Naive thymus-derived CD8-positive, alpha-beta T cell (primary cell): ENCODE measurements at regions not wholly inside any gene's neighbourhood (a gene's known extent, or its start where the extent isn't known, plus 50 kb on each side); places are given as distances from the start of the nearest gene placed in this dataset.
"Not testable (repeated sequence)": the region's sequence is repeated elsewhere in the genome, so short reads cannot be mapped to it uniquely, and the experiment has no call there.

Experiments used
- ATAC-seq, 2 donors: fragments of 150-1000 bp; cut with Tn5 transposase in 1 of 2; sonication (Bioruptor Pico), chemical (Tn5 transposase) in 1 of 2; 1 replicate in 1 of 2; 2 replicates in 1 of 2; pipeline ENCODE4 v1.10.0; 2021; ENCODE audit warnings: mild to moderate bottlenecking in 2 of 2, moderate library complexity in 2 of 2
- POLR2A ChIA-PET: fragments of 350-600 bp; sonication (Branson Sonifier 250); formaldehyde crosslinking; loops from one replicate; lab custom pipeline; 2021; ENCODE audit warnings: antibody characterized with exemption; lab: Charles Lee
- DNase-seq, 10 donors: peaks; one replicate each; pipeline versions ENCODE4 v3.0.0 to v3.0.0-alpha.2; 2020 to 2022
- H3K27ac Mint-ChIP-seq, 10 donors: one replicate each; pipeline ENCODE4 v1.8.0; 2020 to 2022; ENCODE audit warnings: mild to moderate bottlenecking in 10 of 10, mixed read lengths in 10 of 10, moderate library complexity in 4 of 10, inconsistent platforms in 1 of 10
- H3K27me3 Mint-ChIP-seq, 5 donors: one replicate each; pipeline ENCODE4 v1.8.0; 2021 to 2022; ENCODE audit warnings: mixed read lengths in 5 of 5
- H3K36me3 Mint-ChIP-seq, 3 donors: one replicate each; pipeline ENCODE4 v1.8.0; 2020 to 2022; ENCODE audit warnings: mixed read lengths in 3 of 3, mild to moderate bottlenecking in 2 of 3, inconsistent platforms in 1 of 3
- H3K4me1 Mint-ChIP-seq, 4 donors: one replicate each; pipeline ENCODE4 v1.8.0; 2021 to 2022; ENCODE audit warnings: mixed read lengths in 4 of 4
- H3K4me3 Mint-ChIP-seq, 10 donors: one replicate each; pipeline ENCODE4 v1.8.0; 2020 to 2022; ENCODE audit warnings: mild to moderate bottlenecking in 10 of 10, mixed read lengths in 10 of 10, moderate library complexity in 6 of 10, inconsistent platforms in 1 of 10
- H3K9me3 Mint-ChIP-seq, 9 donors: one replicate each; pipeline ENCODE4 v1.8.0; 2020 to 2022; ENCODE audit warnings: mixed read lengths in 9 of 9, mild to moderate bottlenecking in 3 of 9, inconsistent platforms in 1 of 9, moderate library complexity in 1 of 9

GRCh38 chr6:27106382-27106781 lies 141.1 kb upstream of the PRSS16 start:
- peaks cover 6 to 34% (median 21%) of the 10 kb centered on the region in 5 donors for H3K27me3 Mint-ChIP-seq
- no peak overlapping the region for H3K27ac Mint-ChIP-seq
- no peaks in the 10 kb centered on the region for H3K36me3 Mint-ChIP-seq
- DNase-seq = no peak
- H3K4me3 Mint-ChIP-seq = no peak overlapping the region
- no peak for ATAC-seq
- POLR2A ChIA-PET = no interaction called here
- H3K9me3 Mint-ChIP-seq = no peaks in the 10 kb centered on the region
- H3K4me1 Mint-ChIP-seq = no peaks in the 10 kb centered on the region

- Mint-ChIP-seq H3K27me3 (peaks cover 13 to 46% (median 27%) of the 10 kb centered on the region in 5 donors), H3K27ac (no peak overlapping the region), H3K4me1 (no peaks in the 10 kb centered on the region), H3K9me3 (peaks cover 0 to 7% (median 3%) of the 10 kb centered on the region in 9 donors), H3K4me3 (no peak overlapping the region), H3K36me3 (peaks cover 0 to 14% (median 8%) of the 10 kb centered on the region in 3 donors)
- ATAC-seq (no peak), DNase-seq (no peak)
- POLR2A ChIA-PET = interaction anchor here (0.6 kb wide), 1 partner anchor 8 kb away, joined by 3 read pairs; no protein-coding TSS in a partner anchor
These were observed 135.8 kb upstream of the PRSS16 start for GRCh38 chr6:27111743-27112142.

- POLR2A ChIA-PET = no interaction called here
- peaks cover 15 to 42% (median 28%) of the 10 kb centered on the region in 5 donors for H3K27me3 Mint-ChIP-seq
- H3K4me3 Mint-ChIP-seq = no peak overlapping the region
- DNase-seq (no peak), ATAC-seq (no peak)
- peaks cover 0 to 14% (median 8%) of the 10 kb centered on the region in 3 donors for H3K36me3 Mint-ChIP-seq
- H3K9me3 Mint-ChIP-seq = peaks cover 0 to 7% (median 3%) of the 10 kb centered on the region in 9 donors
- H3K27ac Mint-ChIP-seq = no peak overlapping the region
- H3K4me1 Mint-ChIP-seq = no peaks in the 10 kb centered on the region
These were observed 134.5 kb upstream of the PRSS16 start for GRCh38 chr6:27112974-27113373.

- ATAC-seq (no peak), DNase-seq (no peak)
- Mint-ChIP-seq H3K27ac (no peak overlapping the region), H3K9me3 (no peaks in the 10 kb centered on the region), H3K4me3 (no peak overlapping the region), H3K36me3 (peaks cover 0 to 4% (median 2%) of the 10 kb centered on the region in 3 donors), H3K4me1 (peaks cover 0 to 8% (median 3%) of the 10 kb centered on the region in 4 donors), H3K27me3 (peaks cover 5 to 16% (median 7%) of the 10 kb centered on the region in 5 donors)
- POLR2A ChIA-PET = interaction anchor here (0.6 kb wide), 1 partner anchor 8 kb away, joined by 3 read pairs; no protein-coding TSS in a partner anchor
These were observed 128.2 kb upstream of the PRSS16 start for GRCh38 chr6:27119329-27119728.

GRCh38 chr6:27119761-27120160 lies 127.7 kb upstream of the PRSS16 start:
- no peak for ATAC-seq
- peaks cover 0 to 8% (median 3%) of the 10 kb centered on the region in 4 donors for H3K4me1 Mint-ChIP-seq
- POLR2A ChIA-PET = interaction anchor here (0.6 kb wide), 1 partner anchor 8 kb away, joined by 3 read pairs; no protein-coding TSS in a partner anchor

GRCh38 chr6:27121640-27122039 lies 125.9 kb upstream of the PRSS16 start:
- POLR2A ChIA-PET = no interaction called here
- no peak overlapping the region for H3K4me3 Mint-ChIP-seq

More at GRCh38 chr6:27119761-27120160, 127.7 kb upstream of the PRSS16 start:
- Mint-ChIP-seq H3K36me3 (peaks cover 0 to 2% (median 2%) of the 10 kb centered on the region in 3 donors), H3K4me3 (no peak overlapping the region), H3K9me3 (no peaks in the 10 kb centered on the region), H3K27me3 (peaks cover 4 to 11% (median 5%) of the 10 kb centered on the region in 5 donors), H3K27ac (no peak overlapping the region)
- DNase-seq = no peak

GRCh38 chr6:27124252-27124657 lies 123.2 kb upstream of the PRSS16 start:
- Mint-ChIP-seq H3K27me3 (peaks cover 0 to 3% (median 0%) of the 10 kb centered on the region in 5 donors), H3K4me1 (peaks cover 6 to 23% (median 16%) of the 10 kb centered on the region in 4 donors), H3K36me3 (peaks cover 0 to 2% (median 0%) of the 10 kb centered on the region in 3 donors), H3K4me3 (no peak overlapping the region), H3K27ac (no peak overlapping the region), H3K9me3 (no peaks in the 10 kb centered on the region)
- POLR2A ChIA-PET = interaction anchor here (0.7 kb wide), 1 partner anchor 748 kb away, joined by 4 read pairs; a partner anchor contains a TSS
- ATAC-seq = no peak
- DNase-seq = no peak

More at GRCh38 chr6:27121640-27122039, 125.9 kb upstream of the PRSS16 start:
- DNase-seq = no peak
- Mint-ChIP-seq H3K36me3 (peaks cover 0 to 2% (median 0%) of the 10 kb centered on the region in 3 donors), H3K27me3 (peaks cover 0 to 6% (median 1%) of the 10 kb centered on the region in 5 donors), H3K27ac (no peak overlapping the region), H3K4me1 (peaks cover 3 to 15% (median 10%) of the 10 kb centered on the region in 4 donors), H3K9me3 (no peaks in the 10 kb centered on the region)
- no peak for ATAC-seq

GRCh38 chr6:27126046-27126814 lies 121.3 kb upstream of the PRSS16 start:
- Mint-ChIP-seq H3K36me3 (peaks cover 0 to 2% (median 0%) of the 10 kb centered on the region in 3 donors), H3K27ac (peak overlapping the region; percentile 59 to 92 (median 82)), H3K4me1 (peaks cover 6 to 19% (median 14%) of the 10 kb centered on the region in 4 donors), H3K27me3 (no peaks in the 10 kb centered on the region), H3K4me3 (peak overlapping the region; percentile 62 to 83 (median 78)), H3K9me3 (no peaks in the 10 kb centered on the region)
- POLR2A ChIA-PET = interaction anchor here (0.5 to 1.2 kb wide), 7 partner anchors 13 to 767 kb away, joined by 3 to 16 read pairs (median 8); a partner anchor contains a TSS
- DNase-seq (no peak), ATAC-seq (no peak)

GRCh38 chr6:27126815-27127537 lies 120.5 kb upstream of the PRSS16 start:
- peak overlapping the region; percentile 59 to 92 (median 82) for H3K27ac Mint-ChIP-seq
- H3K4me3 Mint-ChIP-seq = peak overlapping the region; percentile 62 to 83 (median 78)

GRCh38 chr6:27127874-27128273 lies 119.6 kb upstream of the PRSS16 start:
- not testable (repeated sequence) for DNase-seq, H3K4me3 Mint-ChIP-seq, H3K9me3 Mint-ChIP-seq, H3K27me3 Mint-ChIP-seq, H3K36me3 Mint-ChIP-seq, ATAC-seq, H3K27ac Mint-ChIP-seq
- POLR2A ChIA-PET = interaction anchor here (0.6 to 7.7 kb wide), 6 partner anchors 17 to 765 kb away, joined by 4 to 311 read pairs (median 6); a partner anchor contains a TSS
- H3K4me1 Mint-ChIP-seq = peaks cover 6 to 19% (median 14%) of the 10 kb centered on the region in 4 donors

More at GRCh38 chr6:27126815-27127537, 120.5 kb upstream of the PRSS16 start:
- H3K9me3 Mint-ChIP-seq = no peaks in the 10 kb centered on the region
- peaks cover 6 to 19% (median 14%) of the 10 kb centered on the region in 4 donors for H3K4me1 Mint-ChIP-seq
- POLR2A ChIA-PET = interaction anchor here (0.6 to 1.2 kb wide), 10 partner anchors 12 to 766 kb away, joined by 3 to 16 read pairs (median 6); a partner anchor contains a TSS
- no peaks in the 10 kb centered on the region for H3K27me3 Mint-ChIP-seq
- H3K36me3 Mint-ChIP-seq = peaks cover 0 to 2% (median 0%) of the 10 kb centered on the region in 3 donors
- ATAC-seq (peak; percentile 76 to 80), DNase-seq (peak; percentile 58 to 88 (median 79))

- DNase-seq (no peak), ATAC-seq (no peak)
- no peaks in the 10 kb centered on the region for H3K27me3 Mint-ChIP-seq
- POLR2A ChIA-PET = interaction anchor here (0.6 to 7.7 kb wide), 4 partner anchors 17 to 761 kb away, joined by 4 to 311 read pairs (median 4); a partner anchor contains a TSS
- peak overlapping the region in 2 of 10 donors; percentile 20 to 29 for H3K27ac Mint-ChIP-seq
- H3K9me3 Mint-ChIP-seq = no peaks in the 10 kb centered on the region
- H3K4me1 Mint-ChIP-seq = peaks cover 6 to 19% (median 16%) of the 10 kb centered on the region in 4 donors
- peaks cover 0 to 2% (median 0%) of the 10 kb centered on the region in 3 donors for H3K36me3 Mint-ChIP-seq
- no peak overlapping the region for H3K4me3 Mint-ChIP-seq
These were observed 119.0 kb upstream of the PRSS16 start for GRCh38 chr6:27128311-27129094.
